GM20431 (cell line): ENCODE measurements at regions not wholly inside any gene's neighbourhood (a gene's known extent, or its start where the extent isn't known, plus 50 kb on each side); places are given as distances from the start of the nearest gene placed in this dataset.
"Not testable (repeated sequence)": the region's sequence is repeated elsewhere in the genome, so short reads cannot be mapped to it uniquely, and the experiment has no call there.

Experiments
- in situ Hi-C: fragments of 300-500 bp; cut with MseI, MboI; formaldehyde crosslinking; loops from one replicate; pipeline ENCODE4 v1.15.0; 2020; ENCODE audit warnings: low sequenced_read_pairs; ENCODE audit not compliant: unreplicated experiment

DNA sequence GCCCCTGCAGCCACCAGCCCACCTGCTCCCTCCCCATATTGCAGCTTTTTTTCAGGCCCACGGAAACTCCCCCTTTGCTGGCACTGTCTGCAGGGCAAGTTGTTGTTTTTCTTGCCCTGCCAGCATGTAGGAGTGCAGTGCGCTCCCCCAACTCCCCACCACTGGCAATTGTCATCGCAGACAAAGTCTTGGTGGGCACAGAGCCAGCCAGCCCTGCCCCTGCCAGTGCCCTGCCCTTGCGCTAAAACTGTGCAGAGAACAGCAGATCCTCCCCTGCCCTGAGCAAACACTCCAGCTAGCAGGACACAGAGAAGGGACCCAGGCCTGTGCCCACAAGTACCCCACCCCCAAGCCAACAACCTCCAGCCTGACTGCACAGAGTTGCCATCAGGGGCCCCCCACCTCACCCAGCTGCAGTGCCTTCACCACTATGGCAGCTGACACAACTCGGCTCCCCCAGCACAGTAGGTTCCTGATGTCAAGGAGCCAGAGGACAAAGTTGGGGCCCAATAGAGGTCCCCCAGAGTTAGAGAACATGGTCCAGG is 158.1 kb upstream of the ARHGAP42 start:
- in situ Hi-C loops: no loop called here

DNA sequence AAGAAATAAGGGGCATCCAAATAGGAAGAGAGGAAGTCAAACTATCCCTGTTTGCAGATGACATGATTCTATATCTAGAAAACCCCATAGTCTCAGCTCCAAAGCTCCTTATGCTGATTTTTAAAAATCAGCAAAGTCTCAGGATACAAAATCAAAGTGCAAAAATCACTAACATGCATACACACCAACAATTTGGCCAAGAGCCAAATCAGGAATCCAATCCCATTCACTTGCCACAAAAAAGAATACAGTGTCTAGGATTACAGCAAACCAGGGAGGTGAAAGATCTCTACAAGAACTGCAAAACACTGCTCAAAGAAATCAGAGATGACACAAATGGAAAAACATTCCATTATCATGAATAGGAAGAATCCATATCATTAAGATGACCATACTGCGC is 155.8 kb upstream of the ARHGAP42 start:
- in situ Hi-C loops: not testable (repeated sequence)

DNA sequence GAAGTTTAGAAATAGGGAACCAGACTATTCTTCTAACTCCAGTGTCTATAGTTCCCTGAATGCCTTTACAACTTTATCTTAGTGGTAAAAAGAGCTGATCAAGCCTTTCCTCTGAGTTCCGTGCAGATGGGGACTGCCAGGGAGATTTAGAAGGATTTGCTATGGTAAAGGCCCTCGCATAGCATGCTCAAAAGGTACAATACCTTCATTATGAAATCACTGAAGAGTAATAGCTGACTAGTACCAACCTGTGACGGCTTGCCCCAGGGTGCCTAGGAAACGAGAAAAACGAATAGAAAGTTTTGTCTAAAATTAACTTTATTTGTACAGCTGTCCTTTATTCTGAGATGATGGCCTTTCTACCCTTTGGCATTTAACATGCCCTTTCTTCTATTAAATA is 150.1 kb upstream of the ARHGAP42 start:
- in situ Hi-C loops: no loop called here

DNA sequence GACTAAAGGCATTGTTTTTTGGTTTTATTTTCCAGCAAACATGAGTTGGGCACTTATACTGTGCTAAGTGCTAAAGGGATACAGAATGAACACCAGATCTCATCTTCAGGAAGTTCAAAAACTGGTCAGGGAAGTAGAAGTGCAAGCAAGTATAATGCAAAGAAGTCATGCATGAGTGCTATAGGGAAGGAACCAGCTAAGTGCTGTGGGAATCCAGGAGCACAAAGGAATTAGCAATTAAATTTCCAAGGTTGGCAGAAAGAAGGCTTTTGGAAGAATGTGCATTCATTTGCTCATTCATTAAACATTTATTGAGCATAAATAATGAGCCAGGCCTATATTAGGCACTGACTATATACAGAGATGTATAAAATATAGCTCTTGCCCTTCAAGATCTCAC is 143.7 kb upstream of the ARHGAP42 start:
- in situ Hi-C loops: no loop called here

DNA sequence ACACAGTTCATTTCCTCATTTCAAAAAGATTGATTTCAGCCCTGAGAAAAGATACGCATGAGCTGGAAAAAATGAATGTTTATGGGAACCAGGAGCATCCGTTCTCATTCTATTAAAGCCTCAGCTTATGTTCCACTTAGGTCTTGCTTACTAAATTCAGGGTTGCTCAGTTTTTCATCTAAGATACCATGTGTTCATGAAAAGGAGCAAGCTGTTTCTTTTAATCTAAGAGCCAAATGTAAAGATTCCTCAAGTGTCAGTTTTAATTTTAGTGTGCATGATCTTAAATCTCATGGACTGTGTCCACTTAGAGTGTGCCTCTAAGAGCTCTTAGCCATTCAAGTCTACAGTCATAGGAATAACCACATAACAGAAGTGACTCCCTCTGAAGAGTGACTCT is 141.5 kb upstream of the ARHGAP42 start:
- in situ Hi-C loops: no loop called here

DNA sequence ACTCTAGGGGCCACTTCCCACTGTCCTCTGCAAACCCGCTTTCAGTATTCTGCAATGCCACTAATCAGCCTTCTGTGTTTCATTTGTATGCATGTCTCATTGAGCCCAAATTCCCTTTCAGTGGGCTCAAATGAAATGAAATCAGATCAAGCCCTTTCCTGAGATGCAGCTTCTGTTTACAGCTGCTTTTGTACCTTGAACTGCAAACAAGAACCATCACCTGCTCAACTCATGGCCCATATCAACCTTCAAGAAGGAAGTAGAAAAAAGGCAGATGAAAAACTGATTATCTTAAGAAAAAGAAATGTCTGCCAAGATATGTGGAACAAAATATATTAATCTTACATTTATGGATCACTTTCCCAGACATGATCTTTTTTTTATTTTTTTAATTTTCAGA is 141.1 kb upstream of the ARHGAP42 start:
- in situ Hi-C loops: no loop called here

DNA sequence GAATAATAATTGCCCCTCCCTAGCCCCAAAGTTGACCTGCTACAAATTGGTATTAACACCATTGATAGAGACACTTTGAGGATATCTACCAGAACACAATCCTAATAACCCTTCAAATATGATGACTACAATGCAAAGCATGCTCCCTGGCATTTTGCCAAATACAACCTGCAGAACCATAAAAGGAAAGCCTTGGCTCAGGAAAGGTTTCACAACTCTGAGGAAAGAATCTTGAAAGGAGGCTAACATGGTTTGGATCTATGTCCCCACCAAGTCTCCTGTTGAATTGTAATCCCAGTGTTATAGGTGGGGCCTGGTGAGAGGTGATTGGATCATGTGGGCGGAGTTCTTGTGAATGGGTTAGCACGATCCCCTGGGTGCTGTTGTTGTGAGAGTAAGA is 140.4 kb upstream of the ARHGAP42 start:
- in situ Hi-C loops: no loop called here

DNA sequence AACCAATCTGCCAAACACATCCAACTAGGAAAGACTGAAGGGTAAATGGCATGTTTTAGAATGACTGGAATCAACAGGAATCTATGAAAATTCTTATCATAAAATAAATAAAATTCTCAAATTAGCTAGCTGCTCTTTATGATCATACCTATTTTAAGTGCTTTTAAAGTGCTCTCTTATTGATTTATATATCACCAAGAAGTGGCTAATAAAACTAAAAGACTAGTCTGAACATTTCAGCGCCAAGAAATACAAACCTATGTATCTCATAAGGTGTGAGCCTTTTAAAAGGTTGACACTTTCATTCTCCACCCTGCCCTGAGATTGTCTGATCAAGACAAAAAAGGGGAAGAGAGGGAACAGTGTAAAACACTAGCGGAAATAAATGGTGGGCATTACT is 136.8 kb upstream of the ARHGAP42 start:
- in situ Hi-C loops: no loop called here

DNA sequence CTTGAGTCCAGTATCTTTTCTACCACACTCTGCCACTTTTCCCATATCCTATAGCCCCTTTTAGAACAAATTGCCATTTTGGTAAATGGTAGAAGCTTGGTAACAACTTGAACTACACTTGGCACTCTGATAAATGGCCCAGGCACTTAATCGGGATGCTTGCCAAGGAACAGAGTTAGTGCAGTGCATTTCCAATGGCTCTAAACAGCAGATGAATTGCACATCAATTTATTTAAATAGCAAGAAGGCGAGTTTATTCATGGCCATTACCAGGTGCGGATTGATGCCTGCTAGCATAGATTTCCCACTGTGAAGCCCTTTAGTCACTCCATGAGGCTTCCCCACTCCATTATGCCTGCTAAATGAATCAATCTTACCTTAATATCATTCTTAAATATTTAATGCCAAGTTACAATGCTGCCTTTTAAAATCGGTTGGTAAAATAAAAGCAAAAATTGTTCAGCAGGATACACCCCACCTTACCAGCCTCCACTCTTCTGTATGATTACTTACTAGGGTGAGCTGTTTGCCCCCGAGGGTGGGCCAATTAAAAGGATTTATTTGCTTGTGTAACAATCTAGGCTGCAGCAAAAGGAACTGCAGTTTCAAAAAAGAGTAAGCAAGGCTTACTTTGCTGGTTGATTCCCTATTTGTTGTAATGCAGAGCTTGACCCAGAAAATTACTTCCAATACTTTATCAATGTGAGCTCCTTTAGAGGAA is 136.0 kb upstream of the ARHGAP42 start:
- in situ Hi-C loops: no loop called here

DNA sequence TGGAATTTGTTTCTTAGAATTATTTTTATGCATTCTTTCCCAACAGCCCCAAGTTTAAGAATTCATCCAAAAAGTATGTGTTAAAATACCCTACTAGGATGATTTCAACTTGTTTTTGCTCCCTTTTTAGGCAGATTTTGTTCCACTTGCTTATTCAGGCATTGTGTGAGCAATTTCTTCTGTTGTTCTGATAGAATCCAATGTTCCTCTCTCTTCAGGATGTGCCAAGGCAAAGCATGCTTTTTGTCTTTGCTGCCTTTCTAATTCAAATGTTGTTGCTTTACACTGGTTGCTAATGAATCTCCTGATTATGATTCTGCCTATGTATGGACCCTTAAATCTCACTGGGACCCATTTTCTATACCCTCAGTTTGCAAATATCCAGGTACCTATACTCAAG is 131.2 kb upstream of the ARHGAP42 start:
- in situ Hi-C loops: no loop called here

DNA sequence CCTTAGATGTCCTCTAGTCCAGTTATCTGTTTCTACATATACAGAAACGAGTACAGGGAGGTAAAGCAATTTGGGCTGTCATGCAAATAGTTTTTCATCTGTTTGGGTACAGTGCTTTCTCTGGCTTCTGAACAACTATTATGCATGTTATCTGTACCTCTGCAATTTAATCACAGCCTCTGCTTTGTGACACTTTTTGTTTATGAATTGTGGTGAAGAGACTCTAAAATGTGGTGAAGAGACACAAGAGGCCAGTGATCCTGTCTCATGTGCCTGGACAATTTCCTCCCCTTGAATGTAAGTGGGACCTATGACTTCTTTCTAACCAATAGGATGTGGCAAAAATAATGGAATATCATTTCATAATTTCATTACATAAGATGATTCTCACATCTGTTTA is 130.3 kb upstream of the ARHGAP42 start:
- in situ Hi-C loops: no loop called here

DNA sequence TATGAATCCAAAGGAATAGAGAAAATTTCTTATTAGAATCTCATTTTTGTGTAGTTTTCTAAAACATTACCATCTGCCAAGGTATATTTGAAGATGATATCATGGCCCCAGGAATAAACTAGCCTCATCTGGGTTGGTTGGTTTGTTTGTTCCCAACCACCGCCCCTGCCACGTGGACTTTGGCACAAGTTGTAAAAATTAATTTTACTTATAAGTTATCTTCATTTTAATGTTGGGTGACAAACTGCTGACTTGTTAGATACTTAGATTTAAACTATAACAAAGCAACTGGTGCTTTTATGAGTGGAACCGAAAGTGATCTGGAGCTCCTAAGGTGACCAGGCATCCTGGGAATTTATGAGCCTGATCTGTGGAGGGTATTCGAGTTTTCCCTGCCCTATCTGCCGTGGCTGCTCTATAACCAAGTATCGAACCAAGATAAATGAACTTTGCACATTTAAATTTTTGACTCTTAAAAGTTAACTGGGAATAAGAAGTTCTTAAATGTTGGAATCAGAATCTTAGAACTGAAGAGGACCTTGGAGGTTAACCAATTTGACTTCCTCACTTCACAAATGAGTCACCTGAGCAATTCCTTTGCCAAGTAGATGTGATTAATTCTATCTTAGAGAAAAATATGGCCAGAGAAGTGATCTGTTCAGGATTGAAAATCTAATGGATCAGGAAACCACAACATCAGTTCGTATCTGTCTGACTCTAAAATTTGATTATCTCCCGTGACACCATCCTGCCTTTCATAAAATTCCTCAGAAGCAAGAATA is 129.1 kb upstream of the ARHGAP42 start:
- in situ Hi-C loops: no loop called here

DNA sequence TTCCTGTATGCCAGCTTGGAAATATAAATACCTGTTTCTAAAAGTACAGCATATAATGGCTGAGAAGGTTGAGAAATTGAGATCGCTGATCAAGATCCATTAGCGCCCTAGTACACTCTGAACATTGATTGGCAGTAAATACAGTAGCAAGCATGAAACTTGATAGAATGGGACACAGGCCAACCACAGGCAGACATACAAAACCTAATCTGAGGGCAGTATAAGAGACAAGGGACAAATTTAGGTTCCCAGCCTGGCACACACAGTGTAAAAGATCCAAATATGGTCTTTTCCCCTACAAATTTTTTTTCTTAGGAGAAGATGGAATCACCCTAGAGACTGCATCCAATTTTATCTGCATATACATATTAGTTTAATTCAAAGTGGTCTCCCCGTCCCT is 126.5 kb upstream of the ARHGAP42 start:
- in situ Hi-C loops: no loop called here

DNA sequence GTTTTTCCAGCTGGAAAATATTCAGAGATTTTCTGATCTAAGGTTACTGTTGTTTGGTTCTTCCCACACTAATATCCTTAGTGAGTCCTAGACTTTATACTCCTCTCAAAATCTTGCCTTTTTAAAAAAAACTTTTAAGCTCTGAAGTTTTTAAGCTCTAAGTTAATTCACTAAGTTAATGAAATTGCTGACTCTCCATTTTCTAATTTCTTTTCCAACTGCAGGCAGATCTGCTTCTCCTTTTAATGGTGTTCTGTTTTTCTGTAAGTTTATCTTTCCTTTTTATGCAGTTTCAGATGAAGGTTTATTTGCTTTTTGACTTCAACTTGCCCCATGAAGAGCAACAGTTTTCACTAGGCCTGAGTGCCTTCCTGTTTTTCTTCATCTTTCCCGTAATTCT is 125.8 kb upstream of the ARHGAP42 start:
- in situ Hi-C loops: no loop called here

DNA sequence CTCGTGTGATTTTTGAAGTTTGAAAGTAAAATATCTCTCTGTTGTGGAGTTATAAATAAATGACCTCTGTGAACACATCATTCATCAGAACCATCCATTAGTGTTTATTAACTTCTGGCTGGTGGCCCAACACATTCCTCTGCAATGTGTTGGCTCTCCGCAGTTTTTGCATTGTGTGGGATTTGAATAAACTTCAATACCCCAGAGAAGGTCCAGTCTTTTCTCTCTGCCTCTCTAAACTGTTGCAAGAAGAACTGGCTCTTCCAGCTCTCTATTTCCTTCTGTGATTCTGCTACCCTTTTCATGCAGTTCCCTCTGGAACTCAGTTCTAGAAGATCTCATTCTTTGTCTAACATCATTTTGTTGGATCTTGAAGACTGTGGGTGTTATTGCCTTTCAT is 125.0 kb upstream of the ARHGAP42 start:
- in situ Hi-C loops: no loop called here

DNA sequence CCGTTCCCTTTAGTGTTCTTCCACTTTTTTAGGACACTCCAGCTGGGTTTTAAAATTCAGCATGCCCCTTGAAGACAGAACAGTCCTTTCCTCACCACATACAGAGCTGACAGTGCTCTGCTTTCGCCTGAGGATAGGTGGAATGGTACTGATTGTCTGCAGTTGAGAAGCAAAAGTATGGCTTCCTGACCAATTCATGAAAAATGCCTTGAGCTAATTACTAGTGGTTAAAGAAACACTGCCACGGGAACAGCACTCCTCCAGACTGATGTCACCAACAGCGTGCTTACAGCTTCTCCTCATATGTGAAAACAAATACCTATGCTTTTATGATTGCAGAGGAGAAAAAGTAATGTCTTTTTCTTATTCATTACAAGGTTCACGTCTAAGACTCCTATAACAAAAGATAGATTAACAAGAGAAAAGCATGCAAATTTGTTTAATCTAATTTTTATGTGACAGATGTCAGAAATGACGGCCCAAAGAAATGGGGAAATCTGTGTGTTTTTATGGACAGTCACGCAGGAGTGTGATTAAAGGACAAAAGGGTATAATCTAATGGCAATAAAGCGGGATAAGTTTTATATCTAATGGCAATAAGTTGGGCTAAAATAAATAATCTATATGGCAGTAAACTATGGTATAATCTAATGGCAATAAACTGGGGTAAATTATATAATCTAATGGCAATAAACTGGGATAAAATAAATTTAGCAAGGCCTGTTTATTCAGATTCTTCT is 123.4 kb upstream of the ARHGAP42 start:
- in situ Hi-C loops: no loop called here

DNA sequence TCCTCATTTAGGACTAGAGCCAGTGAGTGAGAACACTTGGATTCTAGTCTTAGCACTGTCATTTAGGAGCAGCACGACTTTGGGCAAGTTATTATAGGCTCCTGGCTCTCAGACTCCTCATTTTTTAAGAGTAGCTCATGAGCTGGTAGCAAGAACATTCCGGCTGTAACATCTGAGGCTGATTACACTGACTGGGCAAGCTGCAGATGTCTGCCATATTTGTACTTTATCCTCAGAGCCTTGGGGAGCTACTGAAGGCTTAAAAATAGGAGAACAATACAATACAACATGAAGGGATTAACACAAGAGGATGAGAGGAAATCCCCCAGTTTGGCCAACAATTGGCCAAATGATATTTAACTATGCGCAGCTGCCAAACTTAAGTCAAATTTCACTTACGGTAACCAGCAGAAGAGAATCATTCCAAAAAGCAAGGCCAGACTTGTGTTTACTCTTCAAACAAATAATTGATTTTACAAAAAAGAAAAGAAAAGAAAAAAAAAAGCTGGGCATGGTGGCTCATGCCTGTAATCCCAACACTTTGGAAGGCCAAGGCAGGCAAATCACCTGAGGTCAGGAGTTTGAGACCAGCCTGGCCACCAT is 113.1 kb upstream of the ARHGAP42 start:
- in situ Hi-C loops: no loop called here

DNA sequence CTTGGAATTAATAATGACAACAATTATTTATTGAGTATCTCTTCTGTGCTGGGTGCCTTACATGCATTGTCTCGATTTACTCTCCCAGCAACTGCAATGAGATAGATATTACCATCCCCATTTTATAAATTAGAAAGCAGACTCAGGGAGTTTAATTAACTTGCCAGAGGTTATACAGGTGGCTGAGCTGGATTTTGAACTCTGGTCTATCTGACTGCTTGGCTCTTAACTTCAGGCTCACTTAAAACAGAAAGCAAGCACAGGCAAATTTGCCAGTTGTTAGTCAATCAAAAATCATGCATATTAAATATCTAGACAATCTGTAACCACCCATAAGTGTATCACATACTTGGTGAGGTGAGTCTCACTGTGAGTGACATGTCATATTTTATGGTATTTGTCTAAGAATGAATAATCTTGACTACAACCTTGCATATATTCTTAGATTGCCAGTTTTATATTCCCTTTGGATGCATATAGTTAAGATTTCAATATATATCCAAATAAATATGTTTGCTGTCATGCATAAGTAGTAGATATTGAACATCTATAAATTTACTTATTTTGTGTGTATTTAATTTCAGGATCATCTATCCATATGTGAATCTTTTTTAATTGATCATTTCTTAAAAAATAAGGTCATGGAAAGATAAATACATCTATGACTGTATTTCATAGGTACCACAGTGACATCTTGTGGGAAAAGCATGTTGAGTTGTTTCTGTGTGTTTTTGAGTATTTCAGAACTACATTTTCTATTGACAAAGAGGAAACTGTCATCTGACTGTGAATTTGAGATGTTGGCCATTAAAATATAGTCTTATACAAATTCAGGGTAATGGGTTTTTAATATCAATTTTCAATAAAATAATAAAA is 112.0 kb upstream of the ARHGAP42 start:
- in situ Hi-C loops: loop anchor here (25.0 kb wide), 2 partner anchors 287 to 362 kb away; no protein-coding TSS in a partner anchor
